HCT116 (cell line): ENCODE measurements at regions not wholly inside any gene's neighbourhood (a gene's known extent, or its start where the extent isn't known, plus 50 kb on each side); places are given as distances from the start of the nearest gene placed in this dataset.

Source experiments
- ATAC-seq: fragments of 200-7000 bp; cut with Tn5 transposase; 2 replicates; pipeline ENCODE4 v1.9.1; 2020; ENCODE audit warnings: mild to moderate bottlenecking, moderate library complexity
- BruUV-seq: library from RNA; stranded (reverse); fragments of 400-500 nt; replicated peaks from 2 replicates; lab custom pipeline; 2021; lab: Mats Ljungman, UMichigan
- CTCF ChIA-PET: fragments of 300-600 bp; sonication (Branson Sonifier 250); formaldehyde crosslinking; loops from one replicate; lab custom pipeline; 2021; ENCODE audit warnings: antibody characterized with exemption; lab: Charles Lee
- POLR2A ChIA-PET: fragments of 300-600, 350-600 bp; sonication (Branson Sonifier 250); formaldehyde crosslinking; loops from one replicate; lab custom pipeline; 2021; ENCODE audit warnings: antibody characterized with exemption; lab: Charles Lee
- RAD21 ChIA-PET, 2 experiments: fragments of 300-600 bp; sonication (Branson Sonifier 250); formaldehyde crosslinking; loops; one replicate each; lab custom pipeline; 2023; ENCODE audit warnings: low total read pairs in 2 of 2; ENCODE audit not compliant: uncharacterized antibody in 2 of 2, unreplicated experiment in 2 of 2, low non-redundant PET in 1 of 2; lab: Charles Lee
- DNase-seq: peaks from one replicate; pipeline ENCODE4 v3.0.0-alpha.2; 2010; ENCODE audit warnings: low read depth, low spot score
- H2AFZ ChIP-seq: fragments of 200-600 bp; shearing (Covaris generic), sonication (generic); 2 replicates; pipeline ENCODE4 v1.6.1; 2017; ENCODE audit warnings: low read depth, mixed run types, mixed read lengths, antibody characterized with exemption, low read length; ENCODE audit not compliant: poor library complexity, severe bottlenecking
- H3K27ac ChIP-seq: 2 replicates; pipeline ENCODE4 v1.5.1; 2012; ENCODE audit warnings: low read depth, low read length
- H3K27me3 ChIP-seq: fragments of 200-600 bp; sonication (generic); 2 replicates; pipeline ENCODE4 v1.6.1; 2016; ENCODE audit warnings: mixed run types, low read length, mixed read lengths; ENCODE audit not compliant: insufficient read depth
- H3K36me3 ChIP-seq, 2 experiments: fragments of 200-500 bp in 1 of 2; fragments of 200-600 bp in 1 of 2; sonication (Bioruptor generic) in 1 of 2; sonication (generic) in 1 of 2; 2 replicates each; pipeline versions ENCODE4 v1.5.1 to v1.6.1; 2014 to 2016; ENCODE audit warnings: low read length in 2 of 2, inconsistent platforms in 1 of 2, mixed read lengths in 1 of 2, mixed run types in 1 of 2; ENCODE audit not compliant: insufficient read depth in 2 of 2, control insufficient read depth in 1 of 2
- H3K4me1 ChIP-seq, 2 experiments: fragments of 200-600 bp in 1 of 2; sonication (generic) in 1 of 2; 2 replicates each; pipeline versions ENCODE4 v1.5.1 to v1.6.1; 2012 to 2017; ENCODE audit warnings: low read length in 2 of 2, inconsistent platforms in 1 of 2, mild to moderate bottlenecking in 1 of 2, mixed read lengths in 1 of 2, mixed run types in 1 of 2, moderate library complexity in 1 of 2; ENCODE audit not compliant: insufficient read depth in 2 of 2, control insufficient read depth in 1 of 2
- H3K4me2 ChIP-seq: fragments of 200-600 bp; sonication (generic); 2 replicates; pipeline ENCODE4 v1.6.1; 2017; ENCODE audit warnings: mixed run types, low read length, mixed read lengths
- H3K4me3 ChIP-seq, 2 experiments: fragments of 200-600 bp in 1 of 2; sonication (generic) in 1 of 2; replicated peaks in 1 of 2; 2 replicates each; pipeline ENCODE4 v1.5.1; 2011 to 2016; ENCODE audit warnings: low read length in 2 of 2, control low read depth in 1 of 2, low read depth in 1 of 2, mild to moderate bottlenecking in 1 of 2, mixed read lengths in 1 of 2, mixed run types in 1 of 2
- H3K79me2 ChIP-seq: fragments of 200-600 bp; sonication (generic); 2 replicates; pipeline ENCODE4 v1.6.1; 2017; ENCODE audit warnings: mild to moderate bottlenecking, mixed run types, low read length, moderate library complexity, mixed read lengths; ENCODE audit not compliant: insufficient read depth
- H3K9ac ChIP-seq: fragments of 200-600 bp; sonication (generic); 2 replicates; pipeline ENCODE4 v1.6.1; 2016; ENCODE audit warnings: low read length, mixed read lengths
- H3K9me2 ChIP-seq: fragments of 200-600 bp; sonication (generic), shearing (Covaris generic); 2 replicates; pipeline ENCODE4 v1.6.1; 2017; ENCODE audit warnings: mixed run types, mild to moderate bottlenecking, moderate library complexity; ENCODE audit not compliant: insufficient read depth
- H3K9me3 ChIP-seq, 2 experiments: fragments of 200-500 bp in 1 of 2; fragments of 200-600 bp in 1 of 2; sonication (Bioruptor generic) in 1 of 2; sonication (generic) in 1 of 2; 2 replicates each; pipeline ENCODE4 v1.6.1; 2014 to 2017; ENCODE audit warnings: low read length in 2 of 2, mixed read lengths in 2 of 2, inconsistent platforms in 1 of 2, low read depth in 1 of 2, mild to moderate bottlenecking in 1 of 2, mixed run types in 1 of 2, moderate library complexity in 1 of 2; ENCODE audit not compliant: control insufficient read depth in 1 of 2, insufficient read depth in 1 of 2
- H4K20me1 ChIP-seq: fragments of 200-600 bp; sonication (generic), shearing (Covaris generic); 2 replicates; pipeline ENCODE4 v1.6.1; 2017; ENCODE audit warnings: mixed run types, mild to moderate bottlenecking, moderate library complexity; ENCODE audit not compliant: insufficient read depth
- EGR1 ChIP-seq: IDR thresholded peaks from 2 replicates; pipeline ENCODE4 v1.6.1; 2012; ENCODE audit warnings: low read depth
- ELF1 ChIP-seq: IDR thresholded peaks from 2 replicates; pipeline ENCODE4 v1.6.1; 2012; ENCODE audit warnings: low read depth, borderline replicate concordance
- EZH2 ChIP-seq: fragments of 200-600 bp; sonication (generic); IDR thresholded peaks from 2 replicates; pipeline ENCODE4 v1.6.1; 2017; ENCODE audit warnings: antibody characterized with exemption, mixed run types
- POLR2A ChIP-seq: IDR thresholded peaks from 2 replicates; pipeline ENCODE4 v1.7.0; 2011; ENCODE audit warnings: borderline replicate concordance; ENCODE audit not compliant: insufficient read depth, insufficient read length; ENCODE audit errors: extremely low read depth
- YY1 ChIP-seq: IDR thresholded peaks from 2 replicates; pipeline ENCODE4 v1.6.1; 2011; ENCODE audit warnings: low read length, low read depth, moderate library complexity, mild to moderate bottlenecking; ENCODE audit not compliant: insufficient replicate concordance; ENCODE audit errors: extremely low read depth
- intact Hi-C: fragments of 100-400 bp; cut with micrococcal nuclease; formaldehyde crosslinking; loops from 2 replicates; pipeline ENCODE4 v1.10.0; 2022
- TF ChIP-seq, protein P1 (sequence below): IDR thresholded peaks from 2 replicates; pipeline ENCODE4 v1.6.1; 2012; ENCODE audit warnings: low read depth
- TF ChIP-seq, protein P2 (sequence below), 3 experiments: fragments of 200-600 bp in 1 of 3; sonication (generic) in 1 of 3; IDR thresholded peaks in 2 of 3; conservative IDR thresholded peaks in 1 of 3; 2 replicates each; pipeline ENCODE4 v1.5.1; 2012 to 2017; ENCODE audit warnings: low read depth in 2 of 3, low read length in 2 of 3, antibody characterized with exemption in 1 of 3, borderline replicate concordance in 1 of 3, control low read depth in 1 of 3, mild to moderate bottlenecking in 1 of 3, mixed read lengths in 1 of 3, mixed run types in 1 of 3, moderate library complexity in 1 of 3; ENCODE audit not compliant: insufficient read depth in 1 of 3
- TF ChIP-seq, protein P3 (sequence below): IDR thresholded peaks from 2 replicates; pipeline ENCODE4 v1.6.1; 2012

DNA sequence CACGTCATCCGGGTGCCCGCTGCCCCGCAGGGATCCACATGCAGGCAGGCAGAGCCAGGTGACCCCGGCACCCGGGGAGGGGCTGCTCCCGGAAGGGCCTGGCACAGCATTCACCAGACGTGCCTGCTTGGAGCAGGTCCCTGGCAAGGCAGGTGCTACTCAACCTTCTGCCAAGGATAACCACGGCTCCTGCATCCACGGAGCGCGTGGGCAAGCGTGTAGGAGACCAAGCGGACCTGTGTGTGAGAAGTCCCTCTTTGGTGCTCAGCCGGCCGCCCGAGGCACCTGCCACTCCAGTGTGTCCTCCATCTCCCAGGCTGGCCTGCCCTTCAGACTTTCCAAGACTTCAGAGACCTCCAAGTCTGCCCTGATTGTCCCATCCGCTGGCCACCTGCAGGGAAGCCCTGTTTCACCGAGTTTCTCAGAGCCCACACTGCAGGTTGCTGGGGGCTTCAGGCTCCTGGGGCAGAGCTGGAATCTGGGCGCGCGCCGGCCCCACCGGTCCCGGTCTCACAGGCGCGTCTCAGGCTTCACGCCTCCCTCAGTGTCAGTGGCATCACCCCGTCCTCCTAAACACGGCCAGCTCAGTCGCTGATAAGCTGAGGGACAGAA, 124.3 kb downstream of the DLL1 start (continued):
- TF ChIP-seq, protein P1, sequence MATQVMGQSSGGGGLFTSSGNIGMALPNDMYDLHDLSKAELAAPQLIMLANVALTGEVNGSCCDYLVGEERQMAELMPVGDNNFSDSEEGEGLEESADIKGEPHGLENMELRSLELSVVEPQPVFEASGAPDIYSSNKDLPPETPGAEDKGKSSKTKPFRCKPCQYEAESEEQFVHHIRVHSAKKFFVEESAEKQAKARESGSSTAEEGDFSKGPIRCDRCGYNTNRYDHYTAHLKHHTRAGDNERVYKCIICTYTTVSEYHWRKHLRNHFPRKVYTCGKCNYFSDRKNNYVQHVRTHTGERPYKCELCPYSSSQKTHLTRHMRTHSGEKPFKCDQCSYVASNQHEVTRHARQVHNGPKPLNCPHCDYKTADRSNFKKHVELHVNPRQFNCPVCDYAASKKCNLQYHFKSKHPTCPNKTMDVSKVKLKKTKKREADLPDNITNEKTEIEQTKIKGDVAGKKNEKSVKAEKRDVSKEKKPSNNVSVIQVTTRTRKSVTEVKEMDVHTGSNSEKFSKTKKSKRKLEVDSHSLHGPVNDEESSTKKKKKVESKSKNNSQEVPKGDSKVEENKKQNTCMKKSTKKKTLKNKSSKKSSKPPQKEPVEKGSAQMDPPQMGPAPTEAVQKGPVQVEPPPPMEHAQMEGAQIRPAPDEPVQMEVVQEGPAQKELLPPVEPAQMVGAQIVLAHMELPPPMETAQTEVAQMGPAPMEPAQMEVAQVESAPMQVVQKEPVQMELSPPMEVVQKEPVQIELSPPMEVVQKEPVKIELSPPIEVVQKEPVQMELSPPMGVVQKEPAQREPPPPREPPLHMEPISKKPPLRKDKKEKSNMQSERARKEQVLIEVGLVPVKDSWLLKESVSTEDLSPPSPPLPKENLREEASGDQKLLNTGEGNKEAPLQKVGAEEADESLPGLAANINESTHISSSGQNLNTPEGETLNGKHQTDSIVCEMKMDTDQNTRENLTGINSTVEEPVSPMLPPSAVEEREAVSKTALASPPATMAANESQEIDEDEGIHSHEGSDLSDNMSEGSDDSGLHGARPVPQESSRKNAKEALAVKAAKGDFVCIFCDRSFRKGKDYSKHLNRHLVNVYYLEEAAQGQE, result no peak
- TF ChIP-seq YY1, result no peak
- TF ChIP-seq POLR2A, result no peak
- TF ChIP-seq ELF1, result no peak
- TF ChIP-seq EGR1, result no peak
- TF ChIP-seq, protein P2, sequence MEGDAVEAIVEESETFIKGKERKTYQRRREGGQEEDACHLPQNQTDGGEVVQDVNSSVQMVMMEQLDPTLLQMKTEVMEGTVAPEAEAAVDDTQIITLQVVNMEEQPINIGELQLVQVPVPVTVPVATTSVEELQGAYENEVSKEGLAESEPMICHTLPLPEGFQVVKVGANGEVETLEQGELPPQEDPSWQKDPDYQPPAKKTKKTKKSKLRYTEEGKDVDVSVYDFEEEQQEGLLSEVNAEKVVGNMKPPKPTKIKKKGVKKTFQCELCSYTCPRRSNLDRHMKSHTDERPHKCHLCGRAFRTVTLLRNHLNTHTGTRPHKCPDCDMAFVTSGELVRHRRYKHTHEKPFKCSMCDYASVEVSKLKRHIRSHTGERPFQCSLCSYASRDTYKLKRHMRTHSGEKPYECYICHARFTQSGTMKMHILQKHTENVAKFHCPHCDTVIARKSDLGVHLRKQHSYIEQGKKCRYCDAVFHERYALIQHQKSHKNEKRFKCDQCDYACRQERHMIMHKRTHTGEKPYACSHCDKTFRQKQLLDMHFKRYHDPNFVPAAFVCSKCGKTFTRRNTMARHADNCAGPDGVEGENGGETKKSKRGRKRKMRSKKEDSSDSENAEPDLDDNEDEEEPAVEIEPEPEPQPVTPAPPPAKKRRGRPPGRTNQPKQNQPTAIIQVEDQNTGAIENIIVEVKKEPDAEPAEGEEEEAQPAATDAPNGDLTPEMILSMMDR (IDR thresholded peaks at IDR 0.05 in 2 of 3, conservative IDR thresholded peaks at IDR 0.05 in 1 of 3; ENCODE audit: borderline replicate concordance in 1 of 3, insufficient read depth in 1 of 3, low read depth in 2 of 3, low read length in 2 of 3), result no peak
- TF ChIP-seq, all 23 proteins: peak for 0

GRCh38 chr6:170165471-170166117, 125.3 kb downstream of the DLL1 start:
- Histone ChIP-seq H3K79me2 (no peaks in the 10 kb centered on the region), H3K27me3 (no peaks in the 10 kb centered on the region), H3K9ac (no peak overlapping the region), H4K20me1 (no peaks in the 10 kb centered on the region), H3K4me2 (no peak overlapping the region), H3K27ac (no peak overlapping the region), H3K9me2 (no peaks in the 10 kb centered on the region), H3K36me3 (no peaks in the 10 kb centered on the region), H3K4me3 (no peak overlapping the region), H3K4me1 (no peaks in the 10 kb centered on the region; a peak in 1 of 4 replicates), H3K9me3 (peaks cover 0 to 20% of the 10 kb centered on the region in 2 experiments; a peak in 2 of 4 replicates), H2AFZ (no peak overlapping the region)
- POLR2A ChIA-PET, result no interaction called here
- CTCF ChIA-PET, result no interaction called here
- TF ChIP-seq EZH2 (no peak), EGR1 (no peak)
- TF ChIP-seq, protein P3, sequence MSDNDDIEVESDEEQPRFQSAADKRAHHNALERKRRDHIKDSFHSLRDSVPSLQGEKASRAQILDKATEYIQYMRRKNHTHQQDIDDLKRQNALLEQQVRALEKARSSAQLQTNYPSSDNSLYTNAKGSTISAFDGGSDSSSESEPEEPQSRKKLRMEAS, result no peak
- BruUV-seq, result no TSS peak
- intact Hi-C loops, result loop anchor here (10.0 kb wide), 1 partner anchor 99 kb away; no protein-coding TSS in a partner anchor
- DNase-seq (no peak), ATAC-seq (no peak)
- RAD21 ChIA-PET, result no interaction called here
